ENCODE measurements at regions not wholly inside any gene's neighbourhood (a gene's known extent, or its start where the extent isn't known, plus 50 kb on each side); places are given as distances from the start of the nearest gene placed in this dataset.

DNA sequence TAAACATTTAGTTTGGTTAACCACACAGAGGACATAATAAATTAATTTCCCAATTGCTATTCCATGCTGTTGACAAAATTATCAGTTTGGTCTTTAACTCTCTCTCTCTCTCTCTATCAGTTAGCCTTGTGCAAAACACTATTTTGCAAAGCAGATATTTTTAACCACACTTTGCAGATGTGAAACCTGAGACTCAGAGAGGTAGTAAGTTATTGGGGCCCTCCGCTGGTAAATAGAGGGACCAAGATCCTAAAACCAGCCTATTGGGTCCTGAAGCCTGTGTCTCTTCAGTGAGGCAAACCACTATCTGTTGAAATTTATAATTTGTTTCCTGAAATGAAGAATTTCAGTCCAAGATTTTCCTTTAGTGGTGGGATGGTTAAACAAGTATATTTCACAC lies 231.0 kb downstream of the SOD2 start:
- no peak for DNase-seq (ENCODE audit: low spot score)
- Histone ChIP-seq H3K27me3 (ENCODE audit: insufficient read depth, poor library complexity, severe bottlenecking) (peaks cover 3% of the 10 kb centered on the region), H3K9me3 (ENCODE audit: severe bottlenecking) (no peaks in the 10 kb centered on the region), H3K36me3 (ENCODE audit: low read depth) (no peaks in the 10 kb centered on the region), H3K27ac (ENCODE audit: poor library complexity, severe bottlenecking) (no peak overlapping the region), H3K4me1 (ENCODE audit: insufficient read depth, poor library complexity, severe bottlenecking) (no peaks in the 10 kb centered on the region), H3K4me3 (ENCODE audit: severe bottlenecking) (no peak overlapping the region)
- ATAC-seq (ENCODE audit: low read depth), result no peak
- no peak for TF ChIP-seq CTCF (IDR thresholded peaks at IDR 0.05; ENCODE audit: poor library complexity, severe bottlenecking)

DNA sequence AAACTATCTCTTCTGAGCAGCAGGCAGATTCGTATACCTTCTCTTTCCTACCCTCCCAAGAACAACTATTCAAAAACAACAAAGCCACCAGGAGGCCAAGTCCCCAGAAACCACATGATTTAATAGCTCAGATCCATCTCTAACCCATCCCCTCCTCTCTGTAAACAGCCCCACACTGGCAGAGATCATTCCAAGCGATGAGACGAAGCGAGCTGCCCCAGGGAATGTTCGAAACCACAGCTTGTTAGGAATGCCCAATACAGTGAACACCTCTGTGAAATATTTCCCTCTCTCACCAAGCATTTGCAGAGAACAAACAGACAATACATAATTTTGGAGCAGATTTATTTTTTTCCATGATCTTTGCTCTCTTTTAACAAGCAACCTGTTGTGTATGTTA lies 231.8 kb downstream of the SOD2 start:
- H3K9me3 ChIP-seq (ENCODE audit: severe bottlenecking), result no peaks in the 10 kb centered on the region
- peak; percentile 46 for ATAC-seq (ENCODE audit: low read depth)
- H3K4me3 ChIP-seq (ENCODE audit: severe bottlenecking), result no peak overlapping the region
- H3K27me3 ChIP-seq (ENCODE audit: insufficient read depth, poor library complexity, severe bottlenecking), result peaks cover 3% of the 10 kb centered on the region
- no peaks in the 10 kb centered on the region for H3K36me3 ChIP-seq (ENCODE audit: low read depth)
- no peak overlapping the region for H3K27ac ChIP-seq (ENCODE audit: poor library complexity, severe bottlenecking)
- H3K4me1 ChIP-seq (ENCODE audit: insufficient read depth, poor library complexity, severe bottlenecking), result no peaks in the 10 kb centered on the region
- DNase-seq (ENCODE audit: low spot score), result no peak
- no peak for TF ChIP-seq CTCF (IDR thresholded peaks at IDR 0.05; ENCODE audit: poor library complexity, severe bottlenecking)

DNA sequence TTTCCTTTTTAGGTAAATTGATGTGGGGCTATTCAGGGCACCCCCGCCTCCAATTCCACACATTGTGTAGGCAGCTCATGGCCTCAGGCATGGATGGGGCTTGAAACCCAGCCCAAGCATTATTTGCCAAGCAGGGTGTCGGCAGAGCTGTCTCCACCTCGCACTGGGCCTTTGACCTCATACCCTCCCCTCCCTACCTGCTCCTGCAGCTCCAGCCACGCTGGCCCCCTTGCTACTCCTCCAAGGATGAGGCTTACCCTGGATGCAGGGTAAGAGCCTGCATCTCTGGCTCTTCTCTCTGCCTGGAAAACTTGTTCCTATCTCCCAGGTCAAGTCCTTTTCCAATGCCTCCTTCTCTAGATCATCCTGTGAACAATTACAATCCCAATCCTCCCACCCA lies 232.6 kb downstream of the SOD2 start:
- DNase-seq (ENCODE audit: low spot score) (no peak), ATAC-seq (ENCODE audit: low read depth) (no peak)
- TF ChIP-seq CTCF (IDR thresholded peaks at IDR 0.05; ENCODE audit: poor library complexity, severe bottlenecking), result no peak
- H3K27me3 ChIP-seq (ENCODE audit: insufficient read depth, poor library complexity, severe bottlenecking), result peaks cover 3% of the 10 kb centered on the region
- H3K27ac ChIP-seq (ENCODE audit: poor library complexity, severe bottlenecking), result no peak overlapping the region
- H3K4me3 ChIP-seq (ENCODE audit: severe bottlenecking), result no peak overlapping the region
- H3K36me3 ChIP-seq (ENCODE audit: low read depth), result no peaks in the 10 kb centered on the region
- H3K4me1 ChIP-seq (ENCODE audit: insufficient read depth, poor library complexity, severe bottlenecking), result no peaks in the 10 kb centered on the region
- no peaks in the 10 kb centered on the region for H3K9me3 ChIP-seq (ENCODE audit: severe bottlenecking)

GRCh38 chr6:159456349-159456748 lies 236.7 kb downstream of the SOD2 start:
- no peak overlapping the region for H3K4me3 ChIP-seq (ENCODE audit: severe bottlenecking)
- no peaks in the 10 kb centered on the region for H3K9me3 ChIP-seq (ENCODE audit: severe bottlenecking)
- TF ChIP-seq CTCF (IDR thresholded peaks at IDR 0.05; ENCODE audit: poor library complexity, severe bottlenecking), result no peak
- no peaks in the 10 kb centered on the region for H3K4me1 ChIP-seq (ENCODE audit: insufficient read depth, poor library complexity, severe bottlenecking)
- no peak overlapping the region for H3K27ac ChIP-seq (ENCODE audit: poor library complexity, severe bottlenecking)
- H3K27me3 ChIP-seq (ENCODE audit: insufficient read depth, poor library complexity, severe bottlenecking), result no peaks in the 10 kb centered on the region
- ATAC-seq (ENCODE audit: low read depth) (no peak), DNase-seq (ENCODE audit: low spot score) (no peak)
- H3K36me3 ChIP-seq (ENCODE audit: low read depth), result no peaks in the 10 kb centered on the region

DNA sequence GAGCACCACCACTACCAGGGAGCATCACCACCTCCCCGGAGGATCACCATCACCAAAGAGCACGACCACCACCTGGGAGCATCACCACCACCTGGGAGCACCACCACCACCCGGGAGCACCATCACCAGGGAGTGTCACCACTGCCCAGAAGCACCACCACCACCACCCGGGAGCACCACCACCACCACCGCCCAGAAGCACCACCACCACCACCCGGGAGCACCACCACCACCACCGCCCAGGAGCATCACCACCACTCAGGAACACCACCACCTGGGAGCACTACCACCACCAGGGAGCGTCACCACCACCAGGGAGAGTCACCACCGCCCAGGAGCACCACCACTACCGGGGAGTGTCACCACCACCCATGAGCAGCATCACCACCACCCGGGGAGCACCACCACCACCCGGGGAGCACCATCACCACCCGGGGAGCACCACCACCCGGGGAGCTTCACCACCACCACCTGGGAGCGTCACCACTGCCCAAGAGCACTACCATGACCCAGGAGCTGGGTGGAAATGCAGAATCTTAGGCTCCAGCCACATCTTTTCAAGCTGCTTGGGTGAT lies 237.3 kb downstream of the SOD2 start:
- no peak for ATAC-seq (ENCODE audit: low read depth)
- Histone ChIP-seq H3K27me3 (ENCODE audit: insufficient read depth, poor library complexity, severe bottlenecking) (no peaks in the 10 kb centered on the region), H3K9me3 (ENCODE audit: severe bottlenecking) (no peaks in the 10 kb centered on the region), H3K36me3 (ENCODE audit: low read depth) (no peaks in the 10 kb centered on the region), H3K4me3 (ENCODE audit: severe bottlenecking) (no peak overlapping the region), H3K4me1 (ENCODE audit: insufficient read depth, poor library complexity, severe bottlenecking) (no peaks in the 10 kb centered on the region), H3K27ac (ENCODE audit: poor library complexity, severe bottlenecking) (no peak overlapping the region)
- no peak for DNase-seq (ENCODE audit: low spot score)
- no peak for TF ChIP-seq CTCF (IDR thresholded peaks at IDR 0.05; ENCODE audit: poor library complexity, severe bottlenecking)
